SK-N-SH treated with all-trans-retinoic acid at 6 μM for 48 hours (cell line): ENCODE measurements at regions not wholly inside any gene's neighbourhood (a gene's known extent, or its start where the extent isn't known, plus 50 kb on each side); places are given as distances from the start of the nearest gene placed in this dataset.
"Not testable (repeated sequence)": the region's sequence is repeated elsewhere in the genome, so short reads cannot be mapped to it uniquely, and the experiment has no call there.

ENCODE experiments used
- BACH2 ChIP-seq: fragments of 250-450 bp; sonication (Bioruptor Pico); IDR thresholded peaks from 2 replicates; pipeline ENCODE4 v1.9.0; 2021; ENCODE audit warnings: mild to moderate bottlenecking, borderline replicate concordance
- ESRRG ChIP-seq: fragments of 250-450 bp; sonication (Bioruptor Pico); IDR thresholded peaks from 2 replicates; pipeline ENCODE4 v1.6.1; 2021; ENCODE audit warnings: mild to moderate bottlenecking
- ISL1 ChIP-seq: fragments of 250-450 bp; sonication (Bioruptor Pico); IDR thresholded peaks from 2 replicates; pipeline ENCODE4 v2.1.2; 2022; ENCODE audit warnings: mild to moderate bottlenecking, moderate library complexity
- OSR1 ChIP-seq: fragments of 250-450 bp; sonication (Bioruptor Pico); IDR thresholded peaks from 2 replicates; pipeline ENCODE4 v1.8.0; 2022; ENCODE audit warnings: moderate library complexity, mild to moderate bottlenecking, inconsistent platforms
- ZFP3 ChIP-seq: fragments of 250-450 bp; sonication (Bioruptor Pico); IDR thresholded peaks from 2 replicates; pipeline ENCODE4 v1.5.0; 2020; ENCODE audit warnings: mild to moderate bottlenecking, moderate library complexity
- TF ChIP-seq, protein P1 (sequence below): fragments of 250-450 bp; sonication (Bioruptor Pico); IDR thresholded peaks from 2 replicates; pipeline ENCODE4 v1.5.1; 2021; ENCODE audit warnings: mild to moderate bottlenecking, moderate library complexity

DNA sequence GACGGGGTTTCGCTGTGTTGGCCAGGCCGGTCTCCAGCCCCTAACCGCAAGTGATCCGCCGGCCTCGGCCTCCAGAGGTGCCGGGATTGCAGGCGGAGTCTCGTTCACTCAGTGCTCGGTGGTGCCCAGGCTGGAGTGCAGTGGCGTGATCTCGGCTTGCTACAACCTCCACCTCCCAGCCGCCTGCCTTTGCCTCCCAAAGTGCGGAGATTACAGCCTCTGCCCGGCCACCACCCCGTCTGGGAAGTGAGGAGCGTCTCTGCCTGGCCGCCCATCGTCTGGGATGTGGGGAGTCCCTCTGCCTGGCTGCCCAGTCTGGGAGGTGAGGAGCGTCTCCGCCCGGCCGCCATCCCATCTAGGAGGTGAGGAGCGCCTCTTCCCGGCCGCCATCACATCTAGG, 68.3 kb upstream of the ALDH1B1 start:
- TF ChIP-seq ZFP3; BACH2 (CRISPR knock-in tag); ISL1 (CRISPR knock-in tag); OSR1 (CRISPR knock-in tag); ESRRG (CRISPR knock-in tag): not testable (repeated sequence)
- TF ChIP-seq, protein P1, sequence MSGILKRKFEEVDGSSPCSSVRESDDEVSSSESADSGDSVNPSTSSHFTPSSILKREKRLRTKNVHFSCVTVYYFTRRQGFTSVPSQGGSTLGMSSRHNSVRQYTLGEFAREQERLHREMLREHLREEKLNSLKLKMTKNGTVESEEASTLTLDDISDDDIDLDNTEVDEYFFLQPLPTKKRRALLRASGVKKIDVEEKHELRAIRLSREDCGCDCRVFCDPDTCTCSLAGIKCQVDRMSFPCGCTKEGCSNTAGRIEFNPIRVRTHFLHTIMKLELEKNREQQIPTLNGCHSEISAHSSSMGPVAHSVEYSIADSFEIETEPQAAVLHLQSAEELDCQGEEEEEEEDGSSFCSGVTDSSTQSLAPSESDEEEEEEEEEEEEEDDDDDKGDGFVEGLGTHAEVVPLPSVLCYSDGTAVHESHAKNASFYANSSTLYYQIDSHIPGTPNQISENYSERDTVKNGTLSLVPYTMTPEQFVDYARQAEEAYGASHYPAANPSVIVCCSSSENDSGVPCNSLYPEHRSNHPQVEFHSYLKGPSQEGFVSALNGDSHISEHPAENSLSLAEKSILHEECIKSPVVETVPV (CRISPR knock-in tag) = not testable (repeated sequence)
